Nephron (organoid): ENCODE measurements at regions not wholly inside any gene's neighbourhood (a gene's known extent, or its start where the extent isn't known, plus 50 kb on each side); places are given as distances from the start of the nearest gene placed in this dataset.

Source experiments
- H3K27ac Mint-ChIP-seq, 3 experiments: 2 replicates each; pipeline ENCODE4 v1.8.0; 2020; ENCODE audit warnings: mixed read lengths in 3 of 3, mild to moderate bottlenecking in 2 of 3, moderate library complexity in 1 of 3
- H3K27me3 Mint-ChIP-seq: 2 replicates; pipeline ENCODE4 v1.8.0; 2021; ENCODE audit warnings: low read depth, mild to moderate bottlenecking, moderate library complexity, mixed read lengths
- H3K36me3 Mint-ChIP-seq: 2 replicates; pipeline ENCODE4 v1.8.0; 2020; ENCODE audit warnings: low read depth, mixed read lengths
- H3K4me1 Mint-ChIP-seq: 2 replicates; pipeline ENCODE4 v1.8.0; 2020; ENCODE audit warnings: mixed read lengths
- H3K4me3 Mint-ChIP-seq, 3 experiments: 2 replicates each; pipeline ENCODE4 v1.8.0; 2020; ENCODE audit warnings: mild to moderate bottlenecking in 3 of 3, mixed read lengths in 3 of 3, moderate library complexity in 2 of 3
- H3K9me3 Mint-ChIP-seq: 2 replicates; pipeline ENCODE4 v1.8.0; 2020; ENCODE audit warnings: mixed read lengths
- CTCF ChIP-seq, 3 experiments: fragments of 200-600 bp; sonication (generic); IDR thresholded peaks; one replicate each; pipeline ENCODE4 v1.5.0; 2021; ENCODE audit warnings: antibody characterized with exemption in 3 of 3; ENCODE audit not compliant: unreplicated experiment in 3 of 3

DNA sequence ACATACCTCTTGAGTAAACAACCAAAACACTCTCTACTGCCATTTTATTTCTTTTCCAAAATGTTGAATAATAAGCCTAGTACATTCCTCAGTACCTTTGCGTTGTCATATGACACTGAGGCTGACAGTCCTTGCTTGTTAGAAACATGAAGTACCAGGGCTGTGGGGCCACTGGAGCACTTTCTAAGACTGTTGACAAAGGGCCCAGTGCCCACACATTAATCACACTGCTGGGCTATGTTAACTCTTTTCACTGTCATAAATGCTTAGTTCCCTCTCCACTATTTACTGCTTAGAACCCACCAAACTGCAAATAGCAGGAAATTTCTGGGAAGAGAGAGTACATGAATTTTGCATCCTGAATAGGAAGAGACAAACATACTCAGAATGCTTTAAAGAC lies 57.1 kb downstream of the FAM47B start:
- no peaks in the 10 kb centered on the region for H3K36me3 Mint-ChIP-seq
- H3K27ac Mint-ChIP-seq, result no peak overlapping the region
- no peak for TF ChIP-seq CTCF (IDR thresholded peaks at IDR 0.05; ENCODE audit: unreplicated experiment in 3 of 3)
- no peak overlapping the region for H3K4me3 Mint-ChIP-seq
- no peaks in the 10 kb centered on the region for H3K9me3 Mint-ChIP-seq
- H3K27me3 Mint-ChIP-seq, result no peaks in the 10 kb centered on the region
- H3K4me1 Mint-ChIP-seq, result no peaks in the 10 kb centered on the region

- H3K36me3 Mint-ChIP-seq, result no peaks in the 10 kb centered on the region
- peaks cover 15% of the 10 kb centered on the region for H3K9me3 Mint-ChIP-seq
- peak overlapping the region in 1 of 3 experiments; percentile 38 for H3K27ac Mint-ChIP-seq
- TF ChIP-seq CTCF (IDR thresholded peaks at IDR 0.05; ENCODE audit: unreplicated experiment in 3 of 3), result no peak
- H3K4me1 Mint-ChIP-seq, result no peaks in the 10 kb centered on the region
- H3K4me3 Mint-ChIP-seq, result no peak overlapping the region
- no peaks in the 10 kb centered on the region for H3K27me3 Mint-ChIP-seq
Observed at GRCh38 chrX:35006361-35006760, 63.8 kb downstream of the FAM47B start.

DNA sequence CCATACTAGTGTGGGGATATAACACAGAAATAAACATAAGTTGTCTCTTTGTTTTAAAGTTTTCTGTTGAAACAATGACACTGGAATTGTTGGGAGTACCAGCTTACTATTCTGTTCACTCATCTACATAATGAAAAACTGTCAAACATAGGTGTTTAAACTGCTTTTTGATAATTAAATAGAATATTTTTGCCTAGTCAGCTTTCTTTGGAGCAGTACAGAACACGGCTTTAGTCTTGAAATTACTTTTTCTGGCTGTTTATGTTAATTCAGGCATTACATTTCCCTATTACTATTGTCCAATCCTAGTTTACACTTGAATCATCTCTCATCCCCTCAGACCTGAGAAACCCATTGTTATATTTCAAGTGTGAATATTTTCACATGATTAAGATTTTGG lies 73.0 kb downstream of the FAM47B start:
- Mint-ChIP-seq H3K27me3 (no peaks in the 10 kb centered on the region), H3K4me1 (peaks cover 5% of the 10 kb centered on the region), H3K9me3 (peaks cover 8% of the 10 kb centered on the region), H3K4me3 (no peak overlapping the region), H3K36me3 (no peaks in the 10 kb centered on the region), H3K27ac (peak overlapping the region in 2 of 3 experiments; percentile 59 to 93)
- TF ChIP-seq CTCF (IDR thresholded peaks at IDR 0.05; ENCODE audit: unreplicated experiment in 3 of 3), result no peak

GRCh38 chrX:35016051-35016450 lies 73.5 kb downstream of the FAM47B start:
- H3K4me1 Mint-ChIP-seq, result peaks cover 5% of the 10 kb centered on the region
- H3K4me3 Mint-ChIP-seq, result no peak overlapping the region
- peak overlapping the region; percentile 59 to 93 (median 83) for H3K27ac Mint-ChIP-seq
- H3K27me3 Mint-ChIP-seq, result no peaks in the 10 kb centered on the region
- H3K9me3 Mint-ChIP-seq, result peaks cover 8% of the 10 kb centered on the region
- no peaks in the 10 kb centered on the region for H3K36me3 Mint-ChIP-seq
- no peak for TF ChIP-seq CTCF (IDR thresholded peaks at IDR 0.05; ENCODE audit: unreplicated experiment in 3 of 3)

GRCh38 chrX:35017284-35017683 lies 74.7 kb downstream of the FAM47B start:
- peaks cover 8% of the 10 kb centered on the region for H3K4me1 Mint-ChIP-seq
- H3K36me3 Mint-ChIP-seq, result no peaks in the 10 kb centered on the region
- peak overlapping the region in 1 of 3 experiments; percentile 93 for H3K27ac Mint-ChIP-seq

More at GRCh38 chrX:35017284-35017683, 74.7 kb downstream of the FAM47B start:
- Mint-ChIP-seq H3K27me3 (no peaks in the 10 kb centered on the region), H3K9me3 (peaks cover 5% of the 10 kb centered on the region), H3K4me3 (no peak overlapping the region)
- TF ChIP-seq CTCF (IDR thresholded peaks at IDR 0.05; ENCODE audit: unreplicated experiment in 3 of 3), result no peak
